Activated naive CD4-positive, alpha-beta T cell (primary cell): ENCODE measurements at regions not wholly inside any gene's neighbourhood (a gene's known extent, or its start where the extent isn't known, plus 50 kb on each side); places are given as distances from the start of the nearest gene placed in this dataset.

Source experiments
- DNase-seq, 4 experiments: peaks; one replicate each; lab custom pipeline; 2025; lab: John Stamatoyannopoulos, UW

DNA sequence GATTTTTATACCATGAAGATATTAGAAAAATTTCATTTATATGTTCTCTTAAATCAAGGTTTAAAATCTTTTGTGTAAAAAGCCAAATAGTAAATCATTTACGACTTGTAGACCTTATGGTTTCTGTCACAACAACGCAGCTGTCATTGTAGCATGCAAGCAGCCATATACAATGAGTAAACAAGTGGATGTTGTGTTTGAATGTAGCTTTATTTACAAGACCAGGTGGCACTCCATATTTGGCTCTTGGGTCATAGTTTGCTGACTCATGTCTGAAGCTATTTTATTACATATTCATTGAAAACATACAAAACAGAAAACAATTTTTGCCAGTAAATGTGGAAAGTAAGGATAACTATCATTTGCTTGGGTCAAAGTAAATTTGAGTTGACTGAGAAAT is 930.8 kb downstream of the SLITRK5 start:
- DNase-seq = no peak

DNA sequence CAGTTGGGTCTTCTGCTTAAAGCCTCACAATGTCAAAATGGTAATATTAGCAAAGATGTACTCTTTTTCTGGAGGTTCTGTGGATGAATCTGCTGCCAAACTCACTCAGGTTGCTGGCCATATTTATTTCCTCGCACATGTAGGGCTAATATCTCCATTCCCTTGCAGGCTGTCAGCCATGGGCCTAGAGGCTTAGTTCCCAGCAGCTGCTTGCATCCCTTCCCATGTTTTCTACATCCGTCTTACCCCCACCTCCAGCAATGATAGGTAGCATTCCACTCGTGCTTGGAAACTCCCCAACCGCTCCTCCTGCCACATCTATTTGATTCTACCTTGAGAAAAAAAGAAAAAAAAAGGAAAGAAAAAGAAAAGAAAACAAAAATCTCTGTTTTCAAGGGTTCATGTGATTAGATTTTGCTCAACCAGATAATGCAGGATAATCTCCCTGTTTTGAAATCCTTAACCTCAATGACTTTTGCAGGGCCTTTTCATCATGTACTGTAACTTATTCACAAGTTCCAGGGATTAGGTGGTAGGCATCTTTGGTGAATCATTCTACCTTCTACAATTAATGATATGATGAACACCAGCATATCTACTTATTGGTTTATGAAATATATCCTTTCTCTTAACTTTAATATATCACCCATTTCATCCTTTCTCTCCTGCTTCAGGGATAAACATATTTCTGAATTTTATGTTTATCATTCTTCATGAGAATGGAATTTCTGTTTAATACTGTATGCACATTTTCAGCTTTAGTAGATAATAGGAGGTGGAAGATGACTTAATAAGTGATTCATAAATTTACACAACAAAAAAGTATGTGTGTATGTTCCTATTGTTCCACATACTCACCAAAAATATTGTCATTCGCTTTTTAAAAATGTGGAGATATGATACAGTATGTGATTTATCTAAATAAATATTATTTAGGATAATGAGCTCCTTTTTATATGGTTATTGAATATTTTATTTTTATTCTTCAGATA is 931.9 kb downstream of the SLITRK5 start:
- DNase-seq = no peak

- DNase-seq = no peak
These were observed 946.0 kb downstream of the SLITRK5 start for GRCh38 chr13:88617176-88617575.

DNA sequence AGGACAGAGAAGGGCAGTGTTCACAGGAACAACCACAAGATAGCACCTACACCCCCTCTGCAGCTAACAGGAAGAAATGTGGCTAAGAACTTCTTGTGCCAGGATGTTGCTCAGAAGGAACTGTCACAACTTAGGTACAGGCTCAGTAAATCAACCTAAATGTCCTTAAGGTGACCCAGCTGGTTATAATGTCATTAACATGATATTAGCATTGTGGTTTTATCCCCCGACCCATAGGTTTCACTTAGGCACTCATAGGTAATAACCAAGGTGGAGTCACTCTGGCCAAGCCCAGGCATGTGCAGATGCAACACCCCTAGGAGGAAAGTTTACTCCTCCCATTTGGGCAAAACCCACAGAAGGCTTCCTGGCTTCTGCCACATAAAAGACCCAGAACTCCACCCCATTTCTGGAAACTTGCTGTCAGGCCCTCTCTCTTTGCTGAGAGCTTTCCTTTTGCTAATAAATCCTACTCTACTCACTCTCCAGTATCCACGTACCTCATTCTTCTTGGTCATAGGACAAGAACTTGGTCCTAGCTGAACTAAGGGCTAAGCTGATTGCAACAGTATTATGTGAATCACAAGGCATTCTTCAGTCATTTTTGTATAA is 951.3 kb downstream of the SLITRK5 start:
- peak in 1 of 4 experiments; percentile 4 for DNase-seq

- no peak for DNase-seq
These were observed 952.0 kb downstream of the SLITRK5 start for GRCh38 chr13:88623150-88623549.

DNA sequence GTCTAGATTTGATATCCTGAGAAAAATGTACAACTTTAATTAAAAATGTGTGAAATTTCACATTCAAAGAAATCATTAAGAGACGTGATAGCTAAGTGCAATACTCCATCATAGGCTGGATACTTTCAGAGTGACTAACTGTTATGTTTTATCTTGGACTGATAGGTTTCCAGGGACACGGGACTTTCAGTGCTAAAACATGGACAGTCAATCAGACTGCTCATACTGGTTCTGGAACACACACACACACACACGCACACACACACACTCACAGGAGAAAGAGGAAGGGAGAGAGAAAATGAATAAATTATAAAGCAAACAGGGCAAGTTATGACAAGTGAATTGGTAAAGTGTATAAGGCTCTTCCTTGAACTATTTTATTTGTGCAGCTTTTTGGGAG is 955.9 kb downstream of the SLITRK5 start:
- DNase-seq = no peak

DNA sequence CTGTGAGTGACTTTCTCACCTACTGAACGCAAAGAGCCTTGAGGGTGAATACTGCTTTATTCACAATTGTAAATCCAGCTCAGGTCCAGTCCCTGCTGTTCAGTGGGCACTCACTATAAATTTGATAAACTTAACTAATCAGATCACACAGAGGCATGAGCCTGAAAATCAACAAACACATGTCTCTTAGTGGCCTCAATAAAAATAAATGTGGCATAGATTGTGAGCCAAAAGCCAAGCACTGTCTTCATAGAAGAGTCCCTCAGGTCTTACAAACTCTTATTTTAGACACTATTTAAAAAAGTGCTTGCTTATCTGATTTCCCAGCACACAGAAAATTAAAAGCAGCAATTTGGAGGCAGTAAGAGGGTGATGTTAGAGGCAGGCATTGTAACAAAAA is 957.7 kb downstream of the SLITRK5 start:
- no peak for DNase-seq

DNA sequence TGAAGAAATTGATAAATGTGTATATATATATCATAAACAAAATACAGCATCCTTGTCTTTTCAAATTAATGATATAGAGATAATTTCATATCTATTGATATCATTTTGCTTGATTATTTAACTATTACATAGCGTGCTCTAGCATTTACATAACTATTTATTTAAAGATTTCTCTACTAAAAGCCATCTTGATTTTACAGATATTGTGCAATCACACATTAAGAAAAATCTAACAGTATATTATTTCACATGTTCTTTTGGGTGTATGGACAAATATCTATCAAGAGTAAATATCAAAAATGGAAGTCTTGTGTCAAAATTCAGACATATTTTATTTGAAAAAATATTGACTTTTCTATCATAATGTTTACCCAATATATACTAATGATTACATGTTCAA is 966.8 kb downstream of the SLITRK5 start:
- no peak for DNase-seq

DNA sequence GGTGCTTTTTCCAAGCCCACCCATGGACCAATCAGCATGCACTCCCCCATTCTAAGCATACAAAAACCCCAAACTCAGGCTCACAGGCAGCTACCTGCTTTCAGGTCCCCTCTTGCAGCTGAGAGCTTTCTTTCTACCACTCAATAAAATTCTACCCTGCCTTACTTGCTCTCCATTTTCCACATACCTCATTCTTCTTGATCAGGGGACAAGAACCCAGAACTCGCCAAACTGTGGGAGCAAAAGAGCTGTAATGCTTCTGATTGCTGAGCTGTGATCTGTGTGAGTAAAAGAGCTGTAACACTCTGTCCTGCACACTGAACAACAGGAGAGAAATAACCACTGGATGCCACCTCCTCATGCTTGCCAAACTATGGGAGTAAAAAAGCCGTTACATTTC is 972.1 kb downstream of the SLITRK5 start:
- no peak for DNase-seq

DNA sequence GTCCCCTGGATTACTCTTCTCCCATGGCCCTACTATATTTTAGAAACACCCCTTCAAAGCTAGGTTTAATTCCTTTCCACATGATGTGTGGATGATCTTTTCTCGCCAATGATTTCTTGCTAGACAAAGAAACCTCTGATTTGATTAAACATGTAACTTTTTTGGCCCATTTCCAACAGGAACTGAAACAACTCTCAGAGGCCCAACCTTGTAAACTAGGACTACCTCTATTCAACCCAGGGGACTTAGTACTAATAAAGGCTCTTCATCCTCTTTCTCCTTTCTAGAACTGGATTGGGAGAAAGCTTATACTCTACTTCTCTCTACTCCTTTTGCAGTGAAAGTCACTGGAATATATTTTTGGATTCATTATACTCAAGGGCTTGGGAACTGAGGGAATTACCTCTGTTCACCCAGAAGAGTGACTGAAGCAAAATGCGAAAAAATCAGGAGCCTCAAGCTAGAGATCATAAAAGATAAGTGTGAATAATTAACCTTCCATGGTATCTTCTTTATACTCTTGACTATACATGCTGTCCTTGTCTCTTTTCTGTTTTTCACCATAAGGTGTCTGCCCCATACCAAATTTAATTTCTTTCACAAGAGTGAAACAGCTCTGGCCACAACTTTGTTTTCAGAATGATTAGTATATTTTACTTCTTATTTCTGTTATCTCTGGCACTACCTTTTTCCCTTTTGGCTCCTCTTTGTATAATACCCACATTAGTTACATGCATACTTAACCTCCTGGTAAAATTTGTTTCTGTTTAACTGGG is 977.6 kb downstream of the SLITRK5 start:
- DNase-seq = no peak

DNA sequence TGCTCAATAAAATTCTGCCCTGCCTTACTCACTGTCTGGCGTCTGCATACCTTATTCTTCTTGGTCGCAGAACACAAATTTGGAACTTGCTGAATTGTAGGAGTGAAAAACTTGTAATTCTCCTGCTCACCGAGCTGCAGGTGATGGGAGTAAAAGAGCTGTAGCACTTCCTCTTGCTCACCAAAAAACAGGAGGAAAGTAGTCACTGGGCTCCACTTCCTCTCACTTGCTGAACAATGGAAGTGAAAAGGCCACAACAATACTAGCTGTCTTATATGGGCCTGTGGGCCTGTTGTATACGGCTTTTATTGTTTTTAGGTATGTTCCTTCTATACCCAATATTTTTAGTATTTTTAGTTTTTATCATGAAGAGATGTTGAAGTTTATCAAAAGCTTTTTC is 978.7 kb downstream of the SLITRK5 start:
- DNase-seq = no peak

DNA sequence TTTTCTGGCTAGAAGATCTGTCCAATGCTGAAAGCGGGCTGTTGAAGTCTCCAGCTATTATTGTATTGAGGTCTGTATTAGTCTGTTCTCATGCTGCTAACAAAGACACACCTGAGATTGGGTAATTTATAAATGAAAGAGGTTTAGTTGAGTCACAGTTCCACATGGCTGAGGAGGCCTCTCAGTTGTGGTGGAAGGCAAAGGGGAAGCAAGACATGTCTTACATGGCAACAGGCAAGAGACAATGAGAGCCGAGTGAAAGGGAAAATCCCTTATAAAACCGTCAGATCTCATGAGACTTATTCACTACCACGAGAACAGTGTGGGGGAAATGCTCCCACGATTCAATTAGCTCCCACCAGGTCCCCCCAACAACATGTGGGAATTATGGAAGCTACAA is 980.4 kb downstream of the SLITRK5 start:
- no peak for DNase-seq

DNA sequence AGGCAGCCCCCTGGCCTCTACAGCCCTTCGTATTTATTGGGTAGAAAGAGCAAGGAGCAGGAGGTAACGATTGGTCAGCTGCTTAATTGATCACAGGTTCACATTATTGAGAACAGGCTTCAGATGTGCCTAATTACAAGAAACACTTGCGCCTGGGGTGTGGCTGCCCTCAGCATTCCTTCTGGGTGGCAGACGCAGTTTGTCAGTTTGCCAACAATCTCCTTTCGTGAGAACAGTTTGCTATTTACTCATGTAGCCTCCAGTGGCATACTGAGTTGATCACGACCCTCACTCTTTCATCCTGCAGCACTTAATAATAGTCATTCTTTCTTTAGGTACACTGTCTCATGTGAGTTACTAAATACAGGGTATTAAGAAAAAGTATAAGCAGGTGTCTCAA is 985.6 kb downstream of the SLITRK5 start:
- no peak for DNase-seq

DNA sequence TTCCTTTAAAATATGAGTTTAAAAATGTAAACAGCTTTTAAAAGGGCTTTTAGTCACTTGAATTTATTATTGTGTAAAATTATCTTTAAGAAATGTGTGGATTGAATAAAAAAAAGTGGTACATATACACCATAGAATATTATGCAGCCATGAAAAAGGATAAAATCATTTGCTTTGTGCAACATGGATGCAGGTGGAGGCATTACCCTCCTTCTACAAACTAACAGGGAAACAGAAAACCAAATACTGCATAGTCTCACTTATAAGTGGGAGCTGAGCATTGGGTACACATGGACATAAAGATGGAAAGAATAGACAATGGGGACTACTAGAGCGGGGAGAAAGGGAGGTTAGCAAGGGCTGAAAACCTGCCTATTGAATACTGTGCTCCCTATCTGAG is 999.3 kb downstream of the SLITRK5 start:
- no peak for DNase-seq

DNA sequence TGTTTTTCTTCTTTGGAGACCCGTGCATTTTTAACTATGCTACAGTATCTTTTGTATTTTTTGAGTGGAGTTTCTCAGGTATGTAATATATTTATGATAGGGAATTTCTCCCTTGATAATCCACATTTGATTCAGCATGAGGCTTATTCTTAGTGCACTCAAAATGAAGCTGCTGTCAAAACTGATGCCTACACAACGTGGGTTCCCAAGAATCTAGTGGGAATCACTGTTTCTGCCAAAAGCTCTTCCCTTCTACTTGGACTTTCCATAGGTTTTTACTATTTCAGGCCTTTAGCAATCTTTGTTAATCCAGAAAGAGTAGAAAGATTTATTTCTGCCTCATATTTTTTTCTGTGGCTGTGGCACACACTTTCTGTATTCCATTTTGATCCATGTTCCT is 1003.7 kb downstream of the SLITRK5 start:
- DNase-seq = no peak

DNA sequence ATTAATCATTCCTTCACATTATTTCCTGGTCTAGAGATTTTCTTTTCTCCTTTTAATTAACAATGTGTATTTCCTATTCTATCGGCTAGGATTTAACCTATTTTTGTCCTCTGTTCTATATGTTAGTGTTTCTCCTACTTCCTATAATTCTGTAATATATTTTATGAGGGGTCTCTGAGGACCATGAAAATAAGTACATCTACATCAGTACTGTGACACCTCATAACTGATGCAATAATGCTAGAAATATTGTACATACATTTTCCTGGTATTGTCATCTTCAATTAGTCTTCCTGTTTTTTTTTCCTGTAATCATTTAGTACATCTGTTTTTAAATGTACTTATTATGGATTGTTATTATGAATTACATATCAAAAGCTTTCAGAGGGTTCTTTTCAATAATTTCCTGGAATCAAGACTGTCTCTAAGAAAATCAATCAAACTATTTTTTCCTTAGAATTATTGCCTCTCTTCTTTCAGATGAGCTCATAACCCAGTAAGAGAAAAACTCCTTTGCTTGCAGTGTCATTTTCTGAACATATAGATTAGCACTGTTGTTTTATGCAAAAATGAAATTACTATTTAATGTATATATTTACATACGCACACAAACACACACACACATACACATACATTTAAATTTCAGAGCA is 1004.3 kb downstream of the SLITRK5 start:
- no peak for DNase-seq

DNA sequence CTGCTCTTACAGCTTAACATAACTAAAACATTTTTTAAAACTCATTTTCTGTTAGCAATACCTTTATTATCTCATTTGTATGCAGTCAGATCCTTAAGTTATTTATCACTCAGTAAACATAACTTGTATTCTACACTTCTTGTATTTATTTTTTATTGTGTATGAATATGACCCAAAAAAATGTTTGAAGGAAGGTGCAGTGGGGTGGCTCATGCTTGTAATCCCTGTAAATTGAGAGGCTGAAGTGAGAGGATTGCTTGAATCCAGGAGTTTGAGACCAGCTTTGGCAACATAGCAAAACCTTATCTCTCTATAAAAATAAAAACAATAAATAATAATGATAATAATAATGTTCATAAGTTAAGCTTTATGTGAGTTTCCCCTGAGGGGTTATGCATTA is 1004.8 kb downstream of the SLITRK5 start:
- DNase-seq = no peak

DNA sequence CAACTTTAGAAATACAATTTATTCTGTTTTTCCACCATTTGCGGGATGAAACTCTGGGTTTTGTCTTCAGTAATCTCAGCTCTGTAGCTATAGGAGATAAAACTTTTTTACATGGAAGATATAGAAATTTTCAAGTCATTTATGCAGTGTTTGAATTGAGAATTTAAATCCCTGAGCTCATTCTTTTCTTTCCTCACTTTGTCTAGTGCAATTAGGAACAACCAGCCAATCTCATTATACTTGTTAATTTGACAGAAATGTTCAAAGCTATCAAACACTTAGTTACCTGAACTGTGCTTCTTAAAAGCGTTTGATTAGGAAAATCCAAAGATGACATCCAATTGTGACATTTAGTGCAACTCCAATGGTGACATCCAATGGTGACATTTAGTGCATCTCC is 1014.3 kb downstream of the SLITRK5 start:
- no peak for DNase-seq

- DNase-seq = no peak
These were observed 1030.4 kb downstream of the SLITRK5 start for GRCh38 chr13:88701551-88701950.

- DNase-seq = no peak
These were observed 1033.6 kb downstream of the SLITRK5 start for GRCh38 chr13:88704600-88705275.

GRCh38 chr13:88707646-88708045 is 1036.5 kb downstream of the SLITRK5 start:
- DNase-seq = no peak

- no peak for DNase-seq
These were observed 1046.8 kb downstream of the SLITRK5 start for GRCh38 chr13:88717946-88718345.
